ENCODE measurements at regions not wholly inside any gene's neighbourhood (a gene's known extent, or its start where the extent isn't known, plus 50 kb on each side); places are given as distances from the start of the nearest gene placed in this dataset.

DNA sequence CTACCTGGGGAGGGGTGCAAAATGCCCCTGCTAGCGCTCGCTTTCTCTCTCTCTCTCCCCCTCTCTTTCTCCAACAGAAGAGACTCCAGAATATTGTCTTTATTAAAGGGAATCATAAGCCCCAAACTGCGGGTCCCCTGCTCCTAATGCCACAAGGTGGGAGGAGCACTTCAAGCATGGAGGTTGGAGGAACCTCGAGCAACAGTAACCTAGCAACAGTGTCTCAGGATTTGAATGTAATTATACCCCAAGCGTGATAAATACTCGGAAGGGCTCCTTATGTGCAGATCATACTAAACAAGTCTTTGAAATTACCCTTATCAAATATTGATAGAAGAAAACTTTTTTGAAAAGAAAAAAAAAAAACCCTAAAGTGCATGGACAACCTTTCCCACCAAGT is 582.2 kb upstream of the PPP2R3A start:
- TF ChIP-seq, protein P1, sequence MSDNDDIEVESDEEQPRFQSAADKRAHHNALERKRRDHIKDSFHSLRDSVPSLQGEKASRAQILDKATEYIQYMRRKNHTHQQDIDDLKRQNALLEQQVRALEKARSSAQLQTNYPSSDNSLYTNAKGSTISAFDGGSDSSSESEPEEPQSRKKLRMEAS (IDR thresholded peaks at IDR 0.05): no peak
- TF ChIP-seq YY1 (IDR thresholded peaks at IDR 0.05; ENCODE audit: low read depth) (no peak), FOXM1 (IDR thresholded peaks at IDR 0.05; ENCODE audit: borderline replicate concordance, low read depth) (no peak), EP300 (IDR thresholded peaks at IDR 0.05; ENCODE audit: borderline replicate concordance) (no peak), NFIC (IDR thresholded peaks at IDR 0.05) (no peak), TEAD4 (IDR thresholded peaks at IDR 0.05) (no peak), TCF12 (IDR thresholded peaks at IDR 0.05; ENCODE audit: low read depth) (no peak), CEBPB (IDR thresholded peaks at IDR 0.05) (no peak), EGR1 (IDR thresholded peaks at IDR 0.05) (no peak), RAD21 (IDR thresholded peaks at IDR 0.05; ENCODE audit: low read depth) (no peak)
- TF ChIP-seq, protein P2, sequence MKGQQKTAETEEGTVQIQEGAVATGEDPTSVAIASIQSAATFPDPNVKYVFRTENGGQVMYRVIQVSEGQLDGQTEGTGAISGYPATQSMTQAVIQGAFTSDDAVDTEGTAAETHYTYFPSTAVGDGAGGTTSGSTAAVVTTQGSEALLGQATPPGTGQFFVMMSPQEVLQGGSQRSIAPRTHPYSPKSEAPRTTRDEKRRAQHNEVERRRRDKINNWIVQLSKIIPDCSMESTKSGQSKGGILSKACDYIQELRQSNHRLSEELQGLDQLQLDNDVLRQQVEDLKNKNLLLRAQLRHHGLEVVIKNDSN (IDR thresholded peaks at IDR 0.05): no peak
- TF ChIP-seq, protein P3, sequence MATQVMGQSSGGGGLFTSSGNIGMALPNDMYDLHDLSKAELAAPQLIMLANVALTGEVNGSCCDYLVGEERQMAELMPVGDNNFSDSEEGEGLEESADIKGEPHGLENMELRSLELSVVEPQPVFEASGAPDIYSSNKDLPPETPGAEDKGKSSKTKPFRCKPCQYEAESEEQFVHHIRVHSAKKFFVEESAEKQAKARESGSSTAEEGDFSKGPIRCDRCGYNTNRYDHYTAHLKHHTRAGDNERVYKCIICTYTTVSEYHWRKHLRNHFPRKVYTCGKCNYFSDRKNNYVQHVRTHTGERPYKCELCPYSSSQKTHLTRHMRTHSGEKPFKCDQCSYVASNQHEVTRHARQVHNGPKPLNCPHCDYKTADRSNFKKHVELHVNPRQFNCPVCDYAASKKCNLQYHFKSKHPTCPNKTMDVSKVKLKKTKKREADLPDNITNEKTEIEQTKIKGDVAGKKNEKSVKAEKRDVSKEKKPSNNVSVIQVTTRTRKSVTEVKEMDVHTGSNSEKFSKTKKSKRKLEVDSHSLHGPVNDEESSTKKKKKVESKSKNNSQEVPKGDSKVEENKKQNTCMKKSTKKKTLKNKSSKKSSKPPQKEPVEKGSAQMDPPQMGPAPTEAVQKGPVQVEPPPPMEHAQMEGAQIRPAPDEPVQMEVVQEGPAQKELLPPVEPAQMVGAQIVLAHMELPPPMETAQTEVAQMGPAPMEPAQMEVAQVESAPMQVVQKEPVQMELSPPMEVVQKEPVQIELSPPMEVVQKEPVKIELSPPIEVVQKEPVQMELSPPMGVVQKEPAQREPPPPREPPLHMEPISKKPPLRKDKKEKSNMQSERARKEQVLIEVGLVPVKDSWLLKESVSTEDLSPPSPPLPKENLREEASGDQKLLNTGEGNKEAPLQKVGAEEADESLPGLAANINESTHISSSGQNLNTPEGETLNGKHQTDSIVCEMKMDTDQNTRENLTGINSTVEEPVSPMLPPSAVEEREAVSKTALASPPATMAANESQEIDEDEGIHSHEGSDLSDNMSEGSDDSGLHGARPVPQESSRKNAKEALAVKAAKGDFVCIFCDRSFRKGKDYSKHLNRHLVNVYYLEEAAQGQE (IDR thresholded peaks at IDR 0.05; ENCODE audit: low read depth): no peak

DNA sequence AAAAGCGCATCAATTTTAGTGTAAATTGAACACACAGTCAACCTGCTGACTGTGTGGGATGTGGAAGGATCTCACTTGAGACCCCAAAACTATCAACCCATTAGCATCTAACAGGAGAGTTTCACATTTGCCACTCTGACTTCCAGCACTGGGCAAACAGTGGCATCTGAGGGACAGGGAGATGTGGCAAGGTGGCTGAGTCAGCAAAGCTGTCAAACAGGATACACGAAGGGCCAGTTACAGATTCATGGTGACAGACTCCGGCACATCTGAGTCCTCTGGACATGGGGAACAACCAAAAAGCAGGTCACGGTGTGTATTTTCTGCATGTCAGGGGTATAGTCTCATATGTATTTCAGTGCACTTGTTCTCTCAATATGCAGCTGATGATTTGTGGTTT is 573.4 kb upstream of the PPP2R3A start:
- TF ChIP-seq TAF1 (IDR thresholded peaks at IDR 0.05; ENCODE audit: low read depth): no peak
- no peak for TF ChIP-seq TEAD4 (IDR thresholded peaks at IDR 0.05)
- TF ChIP-seq, protein P1 (IDR thresholded peaks at IDR 0.05): no peak
- no peak for TF ChIP-seq EGR1 (IDR thresholded peaks at IDR 0.05)
- no peak for TF ChIP-seq ZBTB7A (IDR thresholded peaks at IDR 0.05; ENCODE audit: low read depth)
- TF ChIP-seq, protein P2 (IDR thresholded peaks at IDR 0.05): no peak
- no peak for TF ChIP-seq CREB1 (IDR thresholded peaks at IDR 0.05; ENCODE audit: low read depth)
- no peak for TF ChIP-seq CEBPB (IDR thresholded peaks at IDR 0.05)
- no peak for TF ChIP-seq NFIC (IDR thresholded peaks at IDR 0.05)
- TF ChIP-seq RAD21 (IDR thresholded peaks at IDR 0.05; ENCODE audit: low read depth): no peak
- TF ChIP-seq YY1 (IDR thresholded peaks at IDR 0.05; ENCODE audit: low read depth): no peak
- TF ChIP-seq FOXM1 (IDR thresholded peaks at IDR 0.05; ENCODE audit: borderline replicate concordance, low read depth): no peak
- no peak for TF ChIP-seq EP300 (IDR thresholded peaks at IDR 0.05; ENCODE audit: borderline replicate concordance)
- no peak for TF ChIP-seq TCF12 (IDR thresholded peaks at IDR 0.05; ENCODE audit: low read depth)
- TF ChIP-seq, protein P3 (IDR thresholded peaks at IDR 0.05; ENCODE audit: low read depth): no peak

DNA sequence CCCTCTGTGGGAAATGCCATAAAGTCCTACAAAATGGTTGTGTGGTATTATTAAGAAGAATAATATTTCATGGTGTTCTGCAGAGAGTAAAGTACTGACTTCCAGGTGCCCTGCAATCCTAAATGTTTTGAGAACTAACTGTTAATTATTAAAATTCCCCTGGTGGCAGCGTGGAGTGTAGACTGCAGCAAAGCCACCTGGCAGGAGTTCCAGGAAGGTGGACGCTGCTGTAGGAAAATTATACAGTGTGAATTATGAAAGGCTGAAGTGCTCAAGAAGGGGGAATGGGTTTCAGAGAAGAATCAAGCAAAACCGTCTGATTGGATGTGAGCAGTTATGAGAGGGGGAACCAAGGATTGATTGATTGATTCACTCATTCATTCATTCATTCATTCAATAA is 572.4 kb upstream of the PPP2R3A start:
- TF ChIP-seq YY1 (IDR thresholded peaks at IDR 0.05; ENCODE audit: low read depth) (no peak), CEBPB (IDR thresholded peaks at IDR 0.05) (no peak), ZBTB7A (IDR thresholded peaks at IDR 0.05; ENCODE audit: low read depth) (no peak), TAF1 (IDR thresholded peaks at IDR 0.05; ENCODE audit: low read depth) (no peak), RAD21 (IDR thresholded peaks at IDR 0.05; ENCODE audit: low read depth) (no peak), NFIC (IDR thresholded peaks at IDR 0.05) (no peak), TEAD4 (IDR thresholded peaks at IDR 0.05) (no peak), TCF12 (IDR thresholded peaks at IDR 0.05; ENCODE audit: low read depth) (no peak), FOXM1 (IDR thresholded peaks at IDR 0.05; ENCODE audit: borderline replicate concordance, low read depth) (no peak), CREB1 (IDR thresholded peaks at IDR 0.05; ENCODE audit: low read depth) (no peak), EP300 (IDR thresholded peaks at IDR 0.05; ENCODE audit: borderline replicate concordance) (no peak), EGR1 (IDR thresholded peaks at IDR 0.05) (no peak)
- TF ChIP-seq, protein P3 (IDR thresholded peaks at IDR 0.05; ENCODE audit: low read depth): no peak
- TF ChIP-seq, protein P1 (IDR thresholded peaks at IDR 0.05): no peak
- TF ChIP-seq, protein P2 (IDR thresholded peaks at IDR 0.05): no peak

Measured in Ishikawa (cell line).